HepG2 (cell line): ENCODE measurements at regions not wholly inside any gene's neighbourhood (a gene's known extent, or its start where the extent isn't known, plus 50 kb on each side); places are given as distances from the start of the nearest gene placed in this dataset.

Source experiments
- ATAC-seq: fragments of 200-7000 bp; cut with Tn5 transposase; 3 replicates; pipeline ENCODE4 v1.9.1; 2020; ENCODE audit warnings: mild to moderate bottlenecking, moderate library complexity
- BruUV-seq: library from RNA; stranded (reverse); fragments of 400-500 nt; replicated peaks from 2 replicates; lab custom pipeline; 2021; lab: Mats Ljungman, UMichigan
- CTCF ChIA-PET: fragments of 300-600 bp; formaldehyde crosslinking; extraction: SDS; loops from one replicate; lab custom pipeline; 2021; ENCODE audit warnings: low total read pairs, inconsistent platforms, low intra/inter-chr PET ratio; lab: Yijun Ruan, JAX
- POLR2A ChIA-PET: fragments of 350-600 bp; sonication (Branson Sonifier 250); formaldehyde crosslinking; loops from one replicate; lab custom pipeline; 2020; ENCODE audit warnings: antibody characterized with exemption, inconsistent platforms; lab: Yijun Ruan, JAX
- DNase-seq: peaks from one replicate; pipeline ENCODE4 v3.0.0-alpha.2; 2015; ENCODE audit warnings: low spot score
- FAIRE-seq: peaks from 3 replicates; lab custom pipeline; 2011; peaks lifted over from hg19 to GRCh38; lab: Jason Lieb, UNC
- H2AFZ ChIP-seq: one replicate; pipeline ENCODE4 v1.6.1; 2011; ENCODE audit warnings: low read length, inconsistent platforms
- H3K27ac ChIP-seq: fragments of 300-600 bp; 3 replicates; pipeline ENCODE4 v1.8.0; 2011; ENCODE audit warnings: mixed run types, mild to moderate bottlenecking, mixed read lengths, low read length, inconsistent platforms; ENCODE audit not compliant: insufficient read depth; ENCODE audit errors: extremely low read length
- H3K27me3 ChIP-seq, 2 experiments: fragments of 200-600 bp in 1 of 2; 2 replicates in 1 of 2; 3 replicates in 1 of 2; pipeline versions ENCODE4 v1.6.0 to v1.8.0; 2011; ENCODE audit warnings: low read length in 2 of 2, mild to moderate bottlenecking in 2 of 2, moderate library complexity in 2 of 2, inconsistent platforms in 1 of 2; ENCODE audit not compliant: insufficient read depth in 2 of 2, control insufficient read depth in 1 of 2
- H3K36me3 ChIP-seq, 2 experiments: fragments of 200-600 bp in 1 of 2; replicated peaks in 1 of 2; 2 replicates in 1 of 2; 3 replicates in 1 of 2; pipeline versions ENCODE4 v1.5.1 to v1.8.0; 2011; ENCODE audit warnings: low read length in 2 of 2, inconsistent platforms in 1 of 2; ENCODE audit not compliant: insufficient read depth in 2 of 2, control insufficient read depth in 1 of 2
- H3K4me1 ChIP-seq: 2 replicates; pipeline ENCODE4 v1.5.1; 2012; ENCODE audit warnings: low read length, inconsistent platforms; ENCODE audit not compliant: insufficient read depth
- H3K4me2 ChIP-seq: 2 replicates; pipeline ENCODE4 v1.6.0; 2011; ENCODE audit warnings: low read depth, low read length, inconsistent platforms
- H3K4me3 ChIP-seq, 3 experiments: fragments of 200-600 bp in 1 of 3; sonication (generic), shearing (Covaris generic) in 1 of 3; replicated peaks in 1 of 3; 2 replicates each; pipeline ENCODE4 v1.5.1; 2011 to 2016; ENCODE audit warnings: low read length in 3 of 3, inconsistent platforms in 2 of 3, low read depth in 2 of 3, mild to moderate bottlenecking in 2 of 3, control low read depth in 1 of 3, mixed read lengths in 1 of 3; ENCODE audit not compliant: insufficient read depth in 1 of 3
- H3K79me2 ChIP-seq: one replicate; pipeline ENCODE4 v1.6.1; 2011; ENCODE audit warnings: low read length, inconsistent platforms; ENCODE audit not compliant: insufficient read depth
- H3K9ac ChIP-seq: 2 replicates; pipeline ENCODE4 v1.6.0; 2011; ENCODE audit warnings: mild to moderate bottlenecking, low read depth, low read length, inconsistent platforms; ENCODE audit not compliant: insufficient read depth
- H3K9me3 ChIP-seq: 2 replicates; pipeline ENCODE4 v1.5.1; 2012; ENCODE audit warnings: mild to moderate bottlenecking, low read length
- H4K20me1 ChIP-seq: 2 replicates; pipeline ENCODE4 v1.6.0; 2011; ENCODE audit warnings: inconsistent platforms, mild to moderate bottlenecking, low read length, moderate library complexity; ENCODE audit not compliant: insufficient read depth
- ARHGAP35 ChIP-seq: sonication (generic); formaldehyde crosslinking; IDR thresholded peaks from 2 replicates; pipeline ENCODE4 v1.9.0; 2022; ENCODE audit warnings: mild to moderate bottlenecking, inconsistent platforms, moderate library complexity, missing genetic modification reagents, borderline replicate concordance
- ATF7 ChIP-seq, 2 experiments: fragments of 450-650 bp in 1 of 2; sonication (generic) in 1 of 2; formaldehyde crosslinking in 1 of 2; IDR thresholded peaks; 2 replicates each; pipeline versions ENCODE4 v1.4.0 to v1.6.1; 2016 to 2020; ENCODE audit warnings: antibody characterized with exemption in 1 of 2, mild to moderate bottlenecking in 1 of 2, missing genetic modification reagents in 1 of 2
- CBX5 ChIP-seq: sonication (generic); formaldehyde crosslinking; IDR thresholded peaks from 2 replicates; pipeline ENCODE4 v1.4.0; 2020; ENCODE audit warnings: missing genetic modification reagents, borderline replicate concordance
- CREM ChIP-seq, 2 experiments: sonication (generic) in 1 of 2; formaldehyde crosslinking in 1 of 2; IDR thresholded peaks; 2 replicates each; pipeline versions ENCODE4 v1.4.0 to v1.6.1; 2016 to 2020; ENCODE audit warnings: antibody characterized with exemption in 1 of 2, mild to moderate bottlenecking in 1 of 2, missing genetic modification reagents in 1 of 2
- JARID2 ChIP-seq: sonication (generic); formaldehyde crosslinking; IDR thresholded peaks from 2 replicates; pipeline ENCODE4 v1.8.1; 2023; ENCODE audit warnings: missing genetic modification reagents, inconsistent platforms; ENCODE audit not compliant: insufficient replicate concordance
- MAFG ChIP-seq: sonication (generic); formaldehyde crosslinking; IDR thresholded peaks from 2 replicates; pipeline ENCODE4 v1.5.1; 2020; ENCODE audit warnings: mild to moderate bottlenecking, missing genetic modification reagents
- MTERF4 ChIP-seq: sonication (generic); formaldehyde crosslinking; IDR thresholded peaks from 2 replicates; pipeline ENCODE4 v1.8.0; 2023; ENCODE audit warnings: mild to moderate bottlenecking, missing genetic modification reagents
- MXD4 ChIP-seq: IDR thresholded peaks from 2 replicates; pipeline ENCODE4 v1.6.1; 2016; ENCODE audit warnings: mild to moderate bottlenecking, missing biosample characterization, missing genetic modification reagents
- RBFOX2 ChIP-seq: fragments of 200-400 bp; formaldehyde crosslinking; IDR thresholded peaks from 2 replicates; pipeline ENCODE4 v1.6.1; 2017; ENCODE audit warnings: low read depth, mild to moderate bottlenecking, low read length
- ZFP1 ChIP-seq: IDR thresholded peaks from 2 replicates; pipeline ENCODE4 v1.6.1; 2016
- ZKSCAN8 ChIP-seq: IDR thresholded peaks from 2 replicates; pipeline ENCODE4 v1.6.1; 2016; ENCODE audit warnings: borderline replicate concordance, missing genetic modification reagents, missing compliant biosample characterization
- ZMYM2 ChIP-seq: sonication (generic); formaldehyde crosslinking; IDR thresholded peaks from 2 replicates; pipeline ENCODE4 v1.8.0; 2022; ENCODE audit warnings: mild to moderate bottlenecking, missing genetic modification reagents
- ZNF263 ChIP-seq: sonication (generic); formaldehyde crosslinking; IDR thresholded peaks from 2 replicates; pipeline ENCODE4 v1.4.0; 2020; ENCODE audit warnings: missing genetic modification reagents
- ZNF34 ChIP-seq: sonication (generic); formaldehyde crosslinking; IDR thresholded peaks from 2 replicates; pipeline ENCODE4 v1.4.0; 2020; ENCODE audit warnings: mild to moderate bottlenecking, missing genetic modification reagents, borderline replicate concordance
- ZNF652 ChIP-seq: IDR thresholded peaks from 2 replicates; pipeline ENCODE4 v1.6.1; 2016; ENCODE audit warnings: low read depth, borderline replicate concordance
- ZNF782 ChIP-seq: sonication (generic); formaldehyde crosslinking; IDR thresholded peaks from 2 replicates; pipeline ENCODE4 v1.4.0; 2020; ENCODE audit warnings: missing genetic modification reagents, mild to moderate bottlenecking, borderline replicate concordance
- ZNF839 ChIP-seq: sonication (generic); formaldehyde crosslinking; IDR thresholded peaks from 2 replicates; pipeline ENCODE4 v1.4.0; 2020; ENCODE audit warnings: missing genetic modification reagents, mild to moderate bottlenecking, borderline replicate concordance
- ZNF879 ChIP-seq: sonication (generic); formaldehyde crosslinking; IDR thresholded peaks from 2 replicates; pipeline ENCODE4 v1.8.1; 2023; ENCODE audit warnings: missing genetic modification reagents
- WGBS: methylation state at CpG from one replicate; pipeline ENCODE4 v1.1.6; 2017; ENCODE audit warnings: low lambda C conversion rate; 5-methylcytosine and 5-hydroxymethylcytosine counted together
- in situ Hi-C: cut with HindIII; loops from 2 replicates; pipeline ENCODE4 v1.10.0; 2017; ENCODE audit warnings: low pct_unique_long_range_greater_than_20kb; ENCODE audit not compliant: extremely low pct_ligation_motif_present
- intact Hi-C: fragments of 100-400 bp; cut with micrococcal nuclease; formaldehyde crosslinking; loops from one replicate; pipeline ENCODE4 v1.10.0; 2022; ENCODE audit not compliant: unreplicated experiment

GRCh38 chr1:219373616-219373935, 199.9 kb downstream of the LYPLAL1 start (continued):
- TF ChIP-seq CREM (IDR thresholded peaks at IDR 0.05): no peak
- TF ChIP-seq CREM (CRISPR knock-in tag; IDR thresholded peaks at IDR 0.05): no peak
- TF ChIP-seq MAFG (CRISPR knock-in tag): no peak

GRCh38 chr1:219372916-219373615, 199.4 kb downstream of the LYPLAL1 start:
- Histone ChIP-seq H3K4me3 (no peak overlapping the region), H3K79me2 (no peaks in the 10 kb centered on the region), H3K4me1 (no peaks in the 10 kb centered on the region)
- ATAC-seq: no peak; the same call in 2 of the 3 replicates
- intact Hi-C loops: no loop called here
- CTCF ChIA-PET: no interaction called here
- FAIRE-seq: no peak
- DNase-seq: peak; percentile 8
- no TSS peak for BruUV-seq
- TF ChIP-seq ZKSCAN8 (CRISPR knock-in tag) (no peak), RBFOX2 (no peak), CBX5 (CRISPR knock-in tag) (no peak), ZNF34 (CRISPR knock-in tag) (no peak), ARHGAP35 (no peak), ZFP1 (CRISPR knock-in tag) (no peak), ATF7 (IDR thresholded peaks at IDR 0.05) (no peak), ATF7 (CRISPR knock-in tag; IDR thresholded peaks at IDR 0.05) (no peak), ZNF879 (CRISPR knock-in tag) (no peak), MTERF4 (CRISPR knock-in tag) (no peak), ZMYM2 (CRISPR knock-in tag) (no peak), ZNF263 (no peak), ZNF782 (no peak), ZNF652 (CRISPR knock-in tag) (no peak), MXD4 (no peak), ZNF839 (CRISPR knock-in tag) (no peak), JARID2 (no peak)
- TF ChIP-seq, all 625 proteins: peak for 0
- WGBS: 71% methylated on average over 4 of the region's 6 CpGs
- H3K4me2 ChIP-seq: no peak overlapping the region
- no peak overlapping the region for H2AFZ ChIP-seq
- no peak overlapping the region for H3K9ac ChIP-seq
- no peaks in the 10 kb centered on the region for H4K20me1 ChIP-seq
- no peaks in the 10 kb centered on the region for H3K9me3 ChIP-seq
- no peaks in the 10 kb centered on the region for H3K27me3 ChIP-seq
- POLR2A ChIA-PET: interaction anchor here (1.3 kb wide), 1 partner anchor 9 kb away, joined by 5 read pairs; no protein-coding TSS in a partner anchor
- in situ Hi-C loops: no loop called here
- H3K36me3 ChIP-seq: no peaks in the 10 kb centered on the region
- H3K27ac ChIP-seq: no peak overlapping the region
